KOPT-K1 (cell line): ENCODE measurements at regions not wholly inside any gene's neighbourhood (a gene's known extent, or its start where the extent isn't known, plus 50 kb on each side); places are given as distances from the start of the nearest gene placed in this dataset.

Source experiments
- H3K27ac ChIP-seq: fragments of 200-600 bp; sonication (generic); 2 replicates; pipeline ENCODE4 v1.5.1; 2016; ENCODE audit warnings: antibody characterized with exemption, mild to moderate bottlenecking, low read depth, low read length; ENCODE audit not compliant: poor library complexity, severe bottlenecking
- H3K36me3 ChIP-seq: fragments of 200-600 bp; sonication (generic); 2 replicates; pipeline ENCODE4 v1.5.1; 2017; ENCODE audit warnings: antibody characterized with exemption, mild to moderate bottlenecking, low read length, moderate library complexity; ENCODE audit not compliant: insufficient read depth
- H3K9me3 ChIP-seq: fragments of 200-600 bp; sonication (generic); 2 replicates; pipeline ENCODE4 v1.5.1; 2017; ENCODE audit warnings: antibody characterized with exemption, low read length, mild to moderate bottlenecking; ENCODE audit not compliant: insufficient read depth, poor library complexity, severe bottlenecking

GRCh38 chr3:177589911-177590381, 392.7 kb upstream of the TBL1XR1 start:
- Histone ChIP-seq H3K36me3 (no peaks in the 10 kb centered on the region), H3K27ac (no peak overlapping the region), H3K9me3 (peaks cover 6% of the 10 kb centered on the region)

GRCh38 chr3:177590826-177591225, 393.5 kb upstream of the TBL1XR1 start:
- Histone ChIP-seq H3K9me3 (peaks cover 6% of the 10 kb centered on the region), H3K36me3 (no peaks in the 10 kb centered on the region), H3K27ac (no peak overlapping the region)

GRCh38 chr3:177591379-177591778, 394.1 kb upstream of the TBL1XR1 start:
- H3K9me3 ChIP-seq = peaks cover 6% of the 10 kb centered on the region
- H3K27ac ChIP-seq = no peak overlapping the region
- no peaks in the 10 kb centered on the region for H3K36me3 ChIP-seq

GRCh38 chr3:177594096-177594495, 396.8 kb upstream of the TBL1XR1 start:
- Histone ChIP-seq H3K9me3 (no peaks in the 10 kb centered on the region), H3K36me3 (no peaks in the 10 kb centered on the region), H3K27ac (no peak overlapping the region)

- no peaks in the 10 kb centered on the region for H3K9me3 ChIP-seq
- H3K36me3 ChIP-seq = no peaks in the 10 kb centered on the region
- H3K27ac ChIP-seq = peak overlapping the region; percentile 89
Observed at GRCh38 chr3:177595530-177596188, 398.4 kb upstream of the TBL1XR1 start.

GRCh38 chr3:177596248-177596815, 399.1 kb upstream of the TBL1XR1 start:
- Histone ChIP-seq H3K27ac (peak overlapping the region; percentile 89), H3K9me3 (no peaks in the 10 kb centered on the region), H3K36me3 (no peaks in the 10 kb centered on the region)

- Histone ChIP-seq H3K9me3 (no peaks in the 10 kb centered on the region), H3K27ac (peak overlapping the region; percentile 89), H3K36me3 (no peaks in the 10 kb centered on the region)
Observed at GRCh38 chr3:177596816-177597271, 399.6 kb upstream of the TBL1XR1 start.

GRCh38 chr3:177597311-177598096, 400.2 kb upstream of the TBL1XR1 start:
- Histone ChIP-seq H3K27ac (peak overlapping the region; percentile 89), H3K36me3 (no peaks in the 10 kb centered on the region), H3K9me3 (no peaks in the 10 kb centered on the region)

- H3K27ac ChIP-seq = peak overlapping the region; percentile 89
- H3K9me3 ChIP-seq = no peaks in the 10 kb centered on the region
Observed at GRCh38 chr3:177598097-177598833, 401.0 kb upstream of the TBL1XR1 start.

GRCh38 chr3:177599326-177599725, 402.0 kb upstream of the TBL1XR1 start:
- H3K9me3 ChIP-seq = no peaks in the 10 kb centered on the region
- peak overlapping the region; percentile 89 for H3K27ac ChIP-seq
- no peaks in the 10 kb centered on the region for H3K36me3 ChIP-seq

More at GRCh38 chr3:177598097-177598833, 401.0 kb upstream of the TBL1XR1 start:
- no peaks in the 10 kb centered on the region for H3K36me3 ChIP-seq

GRCh38 chr3:177599837-177600236, 402.6 kb upstream of the TBL1XR1 start:
- Histone ChIP-seq H3K9me3 (no peaks in the 10 kb centered on the region), H3K27ac (peak overlapping the region; percentile 89), H3K36me3 (no peaks in the 10 kb centered on the region)

- H3K36me3 ChIP-seq = no peaks in the 10 kb centered on the region
Observed at GRCh38 chr3:177600411-177600810, 403.1 kb upstream of the TBL1XR1 start.

GRCh38 chr3:177601152-177601551, 403.9 kb upstream of the TBL1XR1 start:
- Histone ChIP-seq H3K9me3 (no peaks in the 10 kb centered on the region), H3K36me3 (no peaks in the 10 kb centered on the region), H3K27ac (peak overlapping the region; percentile 8)

More at GRCh38 chr3:177600411-177600810, 403.1 kb upstream of the TBL1XR1 start:
- Histone ChIP-seq H3K9me3 (no peaks in the 10 kb centered on the region), H3K27ac (peak overlapping the region; percentile 8)

GRCh38 chr3:177602601-177603147, 405.4 kb upstream of the TBL1XR1 start:
- Histone ChIP-seq H3K36me3 (no peaks in the 10 kb centered on the region), H3K27ac (no peak overlapping the region), H3K9me3 (no peaks in the 10 kb centered on the region)
